HG02588 (cell line): ENCODE measurements at regions not wholly inside any gene's neighbourhood (a gene's known extent, or its start where the extent isn't known, plus 50 kb on each side); places are given as distances from the start of the nearest gene placed in this dataset.
"Not testable (repeated sequence)": the region's sequence is repeated elsewhere in the genome, so short reads cannot be mapped to it uniquely, and the experiment has no call there.

Source experiments
- ATAC-seq: cut with Tn5 transposase; IDR thresholded peaks from one replicate; pipeline ENCODE4 v1.9.1; 2021; ENCODE audit warnings: mild to moderate bottlenecking, moderate library complexity; ENCODE audit not compliant: unreplicated experiment

DNA sequence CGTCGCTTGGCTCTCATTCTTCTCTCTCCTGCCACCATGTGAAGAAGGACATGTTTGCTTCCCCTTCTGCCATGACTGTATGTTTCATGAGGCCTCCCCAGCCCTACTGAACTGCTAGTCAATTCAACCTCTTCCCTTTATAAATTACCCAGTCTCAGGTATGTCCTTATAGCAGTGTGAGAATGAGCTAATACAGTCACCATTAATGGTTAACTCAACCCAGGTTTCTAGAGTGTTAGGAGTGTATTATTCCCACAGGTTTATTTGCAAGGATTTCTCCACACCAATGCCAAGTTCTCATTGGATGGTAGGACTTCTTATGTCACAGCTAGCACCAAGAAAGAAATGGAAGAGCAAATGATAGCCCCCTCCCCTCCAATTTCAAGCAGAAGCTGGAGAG, 71.9 kb downstream of the DYNAP start:
- no peak for ATAC-seq

DNA sequence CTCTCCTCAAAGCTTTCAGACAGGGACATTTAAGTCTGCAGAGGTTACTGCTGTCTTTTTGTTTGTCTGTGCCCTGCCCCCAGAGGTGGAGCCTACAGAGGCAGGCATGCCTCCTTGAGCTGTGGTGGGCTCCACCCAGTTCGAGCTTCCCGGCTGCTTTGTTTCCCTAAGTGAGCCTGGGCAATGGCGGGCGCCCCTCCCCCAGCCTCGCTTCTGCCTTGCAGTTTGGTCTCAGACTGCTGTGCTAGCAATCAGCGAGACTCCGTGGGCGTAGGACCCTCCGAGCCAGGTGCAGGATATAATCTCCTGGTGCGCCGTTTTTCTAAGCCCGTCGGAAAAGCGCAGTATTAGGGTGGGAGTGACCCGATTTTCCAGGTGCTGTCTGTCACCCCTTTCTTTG, 78.7 kb downstream of the DYNAP start:
- ATAC-seq, result not testable (repeated sequence)

DNA sequence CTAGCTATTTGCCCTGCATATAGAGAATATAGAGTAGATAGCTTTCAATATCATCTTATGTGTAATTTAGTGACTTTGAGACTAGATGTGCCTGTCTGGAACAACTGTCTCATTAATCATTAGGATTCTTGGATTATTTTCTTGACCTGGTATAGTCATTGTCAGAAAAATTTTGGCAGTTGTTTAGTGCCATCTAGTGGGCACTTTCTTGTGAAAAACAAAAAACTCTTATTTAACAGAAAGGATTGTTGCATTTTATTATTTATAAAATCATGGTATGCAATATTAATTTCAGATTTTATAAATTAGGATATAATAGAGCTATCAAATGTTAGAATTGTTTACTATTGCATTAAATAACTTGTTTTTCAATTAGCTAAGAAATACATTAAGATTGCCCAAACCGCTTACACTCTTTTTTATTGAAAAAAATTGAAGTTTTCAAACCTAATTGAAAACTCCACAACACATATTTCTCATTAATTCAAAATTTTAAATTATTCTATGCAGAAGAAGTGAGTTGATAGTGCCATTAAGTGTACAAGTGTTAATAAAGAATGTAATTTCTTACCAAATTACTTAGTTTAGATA, 80.3 kb downstream of the DYNAP start:
- ATAC-seq, result no peak

DNA sequence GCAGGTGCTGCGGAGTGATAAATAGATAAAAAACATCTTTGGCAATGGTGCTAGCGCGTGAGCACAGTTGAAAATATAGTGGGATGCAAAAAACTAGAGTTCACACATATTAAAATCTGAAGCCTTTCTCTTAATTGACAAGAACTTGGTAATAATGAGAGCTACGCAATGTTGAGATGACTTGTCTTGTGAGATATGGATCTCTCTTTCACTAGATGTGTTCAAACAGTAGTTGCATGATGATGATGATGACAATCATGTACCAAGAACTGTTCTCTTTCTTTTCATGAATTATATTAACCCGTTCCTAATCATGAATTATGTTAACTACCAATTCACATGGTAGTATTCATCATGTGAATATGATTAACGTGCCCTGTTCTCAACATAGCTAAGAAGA, 81.1 kb downstream of the DYNAP start:
- ATAC-seq, result no peak

DNA sequence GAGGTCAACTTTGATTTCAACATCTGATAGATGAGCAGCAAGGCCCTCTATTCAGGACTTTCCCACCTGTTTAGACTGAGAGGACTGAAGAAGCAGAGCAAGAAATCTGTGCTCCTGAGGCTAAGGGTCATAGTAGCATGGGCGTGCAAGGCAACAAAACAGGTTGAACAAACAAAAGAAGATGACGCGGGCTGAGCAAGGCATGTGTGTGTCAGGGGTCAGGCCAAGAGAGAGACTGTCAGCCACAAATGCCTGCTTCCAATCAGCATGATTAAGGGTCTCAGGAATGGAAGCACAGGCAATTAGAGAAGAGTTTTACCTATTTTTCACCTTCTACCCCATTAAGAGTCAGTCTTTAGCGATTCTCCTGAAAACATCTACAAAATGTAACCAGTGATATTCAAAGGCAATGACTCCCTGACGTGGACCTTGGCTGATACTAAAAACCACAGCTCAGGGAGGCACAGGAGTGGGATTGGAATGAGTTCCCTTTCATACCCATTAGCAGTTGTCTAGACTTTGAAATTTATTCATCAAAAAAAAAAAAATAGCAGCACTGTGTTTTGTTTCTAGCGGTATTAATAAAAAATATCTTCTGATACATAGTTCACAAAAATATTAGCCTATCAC, 81.9 kb downstream of the DYNAP start:
- ATAC-seq, result no peak

DNA sequence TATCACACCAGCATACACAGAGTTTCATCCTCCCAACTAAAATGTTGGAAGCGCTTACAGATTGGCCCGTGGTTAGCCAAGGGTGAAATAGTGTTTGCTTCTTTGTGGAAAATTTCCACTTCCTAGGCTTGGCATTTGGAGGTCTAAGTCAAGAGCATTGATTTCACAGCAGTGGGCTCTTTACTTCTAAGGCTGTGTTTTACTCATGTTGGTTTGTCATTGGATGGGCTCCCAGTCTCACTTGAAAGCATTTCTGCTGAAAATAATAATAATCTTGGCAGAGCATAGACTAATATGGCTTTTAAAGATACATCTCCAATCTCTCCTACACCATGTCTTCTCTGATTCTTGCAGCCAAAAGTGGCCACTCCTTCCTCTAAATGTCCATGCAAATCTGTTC, 82.9 kb downstream of the DYNAP start:
- no peak for ATAC-seq

DNA sequence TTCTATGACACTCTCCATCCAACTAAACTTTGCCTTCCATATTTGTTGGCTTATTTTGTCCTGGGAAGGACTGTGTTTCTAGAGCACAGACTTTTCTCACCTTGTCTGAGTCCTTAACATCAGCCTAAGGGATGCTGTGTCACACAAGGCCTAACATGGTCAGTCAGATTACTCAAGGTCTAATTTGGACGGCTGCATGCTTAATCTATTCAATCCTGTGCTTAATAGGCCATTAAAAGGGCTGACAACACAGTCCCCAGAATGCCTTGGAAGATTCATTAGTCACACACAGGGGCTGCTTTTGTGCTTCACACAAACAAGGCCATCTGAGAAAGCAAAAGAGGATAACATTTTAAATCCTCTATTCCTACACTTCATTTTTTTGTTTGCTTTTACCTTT, 84.0 kb downstream of the DYNAP start:
- no peak for ATAC-seq

DNA sequence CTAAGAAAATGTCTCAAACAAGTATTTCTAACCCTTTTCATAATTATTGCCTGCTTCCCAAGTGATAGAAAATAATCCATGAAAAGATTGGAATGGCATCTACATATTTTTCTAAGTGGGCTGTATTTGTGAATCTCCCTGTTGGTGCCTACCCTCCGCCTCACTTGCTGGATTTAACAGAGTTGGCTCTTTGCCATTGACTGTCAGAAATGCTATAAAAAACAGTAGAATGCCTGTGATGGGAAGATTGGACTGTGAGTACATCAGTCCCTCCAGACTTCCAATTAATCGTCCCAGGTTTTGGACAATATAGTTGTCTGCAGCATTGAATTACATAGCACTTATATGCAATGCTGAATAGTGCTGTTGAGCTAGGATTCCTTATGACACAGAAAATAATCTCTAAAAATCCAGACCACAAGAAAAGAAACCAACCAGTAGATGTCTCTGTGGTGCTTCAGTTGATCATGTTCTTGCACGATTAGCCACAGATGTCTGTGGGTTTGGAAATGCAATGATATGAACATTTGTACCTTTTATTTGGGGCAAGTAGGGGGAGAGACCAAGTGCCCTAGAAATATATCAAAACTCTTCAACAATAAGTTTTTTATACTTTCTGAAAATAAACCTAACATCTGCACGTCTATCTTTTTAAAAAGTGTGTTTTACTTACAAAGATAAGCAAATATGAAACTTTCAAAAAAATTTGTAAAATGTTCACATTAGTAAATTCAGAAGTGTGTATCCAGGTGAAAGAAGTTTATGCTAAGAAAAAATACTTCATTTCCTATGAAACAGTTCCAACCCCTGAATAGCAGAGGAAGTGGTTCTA, 88.5 kb downstream of the DYNAP start:
- ATAC-seq, result peak; percentile 54

DNA sequence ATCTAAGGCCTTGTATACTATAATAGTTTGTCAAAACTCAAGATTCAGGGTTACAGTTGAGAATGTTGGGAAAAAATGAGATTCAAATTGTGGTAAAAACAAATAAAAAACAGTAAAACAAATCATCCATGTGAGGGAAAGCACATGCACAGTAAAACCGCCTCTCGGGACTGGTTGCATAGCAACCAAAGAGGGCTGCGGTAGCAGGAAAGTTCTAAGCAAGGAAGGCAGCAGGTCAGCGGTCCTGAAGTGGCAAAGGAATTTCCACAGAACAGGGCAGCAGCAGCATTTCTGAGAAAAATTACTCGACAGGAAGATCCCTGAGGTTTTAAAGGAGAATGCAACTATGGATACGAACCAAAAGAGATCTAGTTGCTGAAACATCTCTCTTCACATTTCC, 93.7 kb downstream of the DYNAP start:
- ATAC-seq, result no peak

DNA sequence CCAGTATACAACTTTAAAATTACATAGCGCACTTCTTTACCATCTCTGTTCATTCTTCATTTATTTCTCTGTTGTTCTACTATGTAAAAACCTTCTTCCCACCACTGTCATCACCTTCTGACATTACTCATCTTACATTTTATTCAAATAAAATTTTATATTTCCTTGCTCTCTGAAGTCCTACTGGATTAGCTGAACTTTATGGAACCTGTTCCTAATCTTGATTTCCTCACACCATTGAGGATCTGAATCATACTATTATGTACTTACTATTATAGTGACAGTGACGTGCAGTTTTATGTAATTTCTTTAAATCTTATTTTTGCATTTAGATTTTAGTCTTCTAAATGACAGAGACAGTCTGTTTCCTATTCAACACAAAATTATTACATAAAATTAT, 98.3 kb downstream of the DYNAP start:
- no peak for ATAC-seq

DNA sequence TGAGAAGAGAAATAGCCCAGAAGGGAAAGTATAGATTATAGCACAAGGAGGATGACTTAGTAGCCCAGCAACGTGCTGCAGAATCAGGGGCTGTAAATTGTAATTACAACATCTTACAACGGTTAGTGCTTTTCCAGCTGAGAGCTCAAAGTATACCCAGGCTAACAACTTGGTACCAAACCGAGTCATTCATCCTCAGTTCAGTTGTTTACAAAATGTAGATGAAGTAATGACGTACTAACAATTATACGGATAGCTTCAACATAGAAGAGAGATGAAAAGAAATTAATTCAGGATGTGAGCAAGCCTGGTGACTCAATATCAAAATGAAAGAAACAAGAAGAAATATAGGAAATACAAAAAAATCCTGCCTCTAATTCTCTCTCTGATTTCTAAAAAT, 99.2 kb downstream of the DYNAP start:
- no peak for ATAC-seq

DNA sequence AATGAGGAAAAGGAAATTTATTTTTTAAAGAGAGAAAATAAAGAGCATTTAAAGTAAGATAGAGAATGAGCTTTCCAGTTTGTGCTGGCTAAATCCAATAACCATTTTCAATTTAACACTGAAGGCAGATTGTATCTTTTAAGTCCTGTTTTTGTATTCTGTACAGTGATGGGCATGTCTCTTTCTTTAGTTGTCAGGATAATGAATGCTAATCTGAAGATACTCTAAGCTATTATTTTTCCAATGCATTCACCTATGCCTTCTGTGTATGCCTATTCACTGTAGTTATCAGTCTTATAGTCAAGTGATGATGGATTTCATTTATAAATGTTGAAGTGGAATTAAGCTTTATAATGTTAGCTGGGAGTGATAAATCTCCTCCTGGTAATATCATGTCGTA, 101.4 kb downstream of the DYNAP start:
- ATAC-seq, result no peak

DNA sequence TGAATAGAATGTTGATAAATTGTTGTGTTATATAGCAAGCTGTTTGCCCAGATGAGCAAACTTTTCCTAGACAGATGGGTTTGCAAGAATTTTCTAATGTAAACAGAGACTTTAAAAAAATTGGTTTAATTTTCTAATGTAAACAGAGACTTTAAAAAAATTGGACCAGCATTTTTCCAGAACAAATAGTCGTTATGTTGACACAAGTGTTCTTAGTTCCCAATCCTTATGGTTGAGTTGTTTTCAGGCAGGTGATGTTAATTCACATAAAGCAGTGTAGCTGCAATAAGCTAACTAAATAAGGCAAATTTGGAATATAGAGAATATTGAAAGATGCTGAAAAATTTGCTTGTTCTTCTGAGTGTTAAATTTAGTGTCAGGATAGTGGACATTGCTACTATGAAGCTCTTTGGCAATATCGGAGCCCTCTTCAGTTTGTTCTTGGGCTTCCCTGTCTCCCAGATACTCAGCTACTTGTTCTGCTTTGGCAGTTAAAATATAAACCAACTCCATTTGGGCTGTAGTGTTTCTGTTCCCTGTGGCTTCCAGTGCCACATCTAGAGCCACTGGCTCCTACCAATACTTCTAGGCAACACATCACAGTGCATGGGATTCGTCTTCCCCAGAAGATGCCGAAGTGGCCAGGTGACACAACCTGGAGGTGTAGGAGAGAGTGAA, 105.7 kb downstream of the DYNAP start:
- no peak for ATAC-seq

DNA sequence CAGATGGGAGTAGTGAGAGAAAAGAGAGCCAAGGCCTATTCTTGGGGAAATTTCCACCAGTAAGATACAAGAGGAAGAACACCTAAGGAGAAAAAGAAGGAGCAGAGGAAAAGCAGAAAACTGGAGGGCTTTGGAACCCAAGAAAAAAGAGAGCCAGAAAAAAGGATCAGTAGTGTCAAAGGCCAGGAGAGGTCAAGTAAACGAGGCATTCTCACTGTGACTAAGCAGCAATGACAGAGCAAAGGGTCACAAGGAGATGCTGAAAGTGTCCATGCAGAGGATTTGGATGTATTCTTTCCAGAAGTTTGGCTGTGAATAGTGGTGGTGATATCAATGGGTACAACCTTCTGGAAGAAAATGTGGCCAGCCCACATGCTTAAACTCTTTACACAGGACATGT, 109.5 kb downstream of the DYNAP start:
- no peak for ATAC-seq

DNA sequence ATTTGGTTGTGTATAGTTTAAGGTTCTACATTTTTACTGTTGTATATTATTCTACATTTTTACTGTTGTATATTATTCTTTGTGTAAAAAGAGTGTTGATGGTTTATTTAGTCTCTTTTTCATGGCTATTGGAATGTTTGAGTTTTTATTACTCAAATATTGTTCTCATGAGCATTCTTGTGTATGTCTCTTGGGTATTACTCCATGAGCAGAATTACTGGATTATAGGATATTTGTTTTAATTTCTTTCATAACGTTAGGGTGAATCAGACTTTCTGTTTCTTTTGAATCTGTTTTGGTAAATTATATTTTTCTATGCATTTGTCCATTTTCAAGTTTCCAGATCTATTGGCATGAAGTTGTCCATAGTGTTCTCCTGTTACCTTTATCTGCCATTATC, 111.6 kb downstream of the DYNAP start:
- ATAC-seq, result no peak

DNA sequence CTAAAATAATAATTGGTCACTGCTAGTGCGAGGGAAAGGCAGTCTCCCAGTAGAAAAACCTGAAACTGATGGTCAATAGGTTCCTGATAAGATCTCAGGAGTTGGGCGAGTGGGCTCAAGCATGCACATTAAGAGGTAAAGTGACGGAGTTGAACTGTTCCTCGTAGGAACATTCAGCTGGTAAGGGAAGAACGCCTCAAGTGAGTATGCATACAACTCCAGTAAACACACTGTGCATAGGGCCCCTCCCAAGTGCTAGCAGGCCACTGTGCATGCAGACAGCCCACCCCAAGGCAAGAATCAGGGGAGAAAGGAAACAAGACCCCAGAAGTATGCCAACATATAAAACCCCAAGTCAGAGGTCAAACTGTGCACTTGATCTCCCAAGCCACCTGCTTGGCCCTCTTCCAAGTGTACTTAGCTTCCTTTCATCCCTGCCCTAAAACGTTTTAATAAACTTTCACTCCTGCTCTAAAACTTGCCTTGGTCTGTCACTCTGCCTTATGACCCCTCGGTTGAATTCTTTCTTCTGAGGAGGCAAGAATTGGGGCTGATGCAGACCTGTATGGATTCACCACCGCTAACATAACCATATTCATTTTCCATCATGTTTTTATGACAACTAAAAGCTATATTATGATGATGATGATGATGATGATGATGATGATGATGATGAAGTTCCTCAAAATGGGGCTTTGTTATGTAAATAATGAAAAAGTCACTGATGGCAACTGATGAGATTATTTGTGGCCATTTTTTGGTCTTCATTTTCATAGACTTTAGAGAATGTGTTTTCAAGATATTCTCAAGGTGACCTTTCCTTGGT, 118.0 kb upstream of the RAB27B start:
- no peak for ATAC-seq

DNA sequence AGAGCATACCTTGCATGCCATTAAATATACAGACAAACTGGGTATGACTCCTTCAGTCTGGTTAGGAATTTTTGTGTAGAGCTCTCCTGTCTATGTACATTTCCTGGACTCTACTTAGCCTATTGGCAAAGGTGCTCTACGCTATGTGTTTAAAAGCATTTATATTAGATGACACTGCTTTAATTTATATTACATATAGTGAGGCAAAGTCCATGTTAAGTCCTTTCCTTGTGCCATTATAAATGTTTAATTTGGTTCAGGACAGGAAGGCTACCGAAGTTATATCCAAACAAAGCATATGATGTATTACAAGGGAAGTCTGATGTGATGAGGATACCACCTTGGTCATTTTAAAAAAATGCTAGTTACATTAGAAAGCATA, 117.4 kb upstream of the RAB27B start:
- no peak for ATAC-seq

DNA sequence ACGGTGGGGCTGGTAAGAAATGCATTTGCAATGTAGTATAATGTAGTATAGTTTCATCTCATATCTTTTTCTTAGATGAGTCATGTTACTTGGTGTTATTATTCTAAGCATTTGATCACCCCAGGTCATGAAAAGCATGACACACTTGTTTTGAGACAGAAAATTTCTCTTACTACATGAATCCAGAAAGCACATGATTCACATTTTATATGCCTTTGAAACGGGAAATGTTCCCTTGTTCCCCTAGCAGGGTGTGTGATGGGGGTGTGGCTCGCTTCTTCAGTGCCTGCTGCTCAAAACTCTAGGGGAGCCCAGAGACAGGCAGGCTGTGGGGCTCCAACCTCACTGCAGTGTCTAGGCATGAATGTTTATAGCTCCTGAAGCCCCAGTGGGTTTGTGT, 116.0 kb upstream of the RAB27B start:
- ATAC-seq, result no peak

DNA sequence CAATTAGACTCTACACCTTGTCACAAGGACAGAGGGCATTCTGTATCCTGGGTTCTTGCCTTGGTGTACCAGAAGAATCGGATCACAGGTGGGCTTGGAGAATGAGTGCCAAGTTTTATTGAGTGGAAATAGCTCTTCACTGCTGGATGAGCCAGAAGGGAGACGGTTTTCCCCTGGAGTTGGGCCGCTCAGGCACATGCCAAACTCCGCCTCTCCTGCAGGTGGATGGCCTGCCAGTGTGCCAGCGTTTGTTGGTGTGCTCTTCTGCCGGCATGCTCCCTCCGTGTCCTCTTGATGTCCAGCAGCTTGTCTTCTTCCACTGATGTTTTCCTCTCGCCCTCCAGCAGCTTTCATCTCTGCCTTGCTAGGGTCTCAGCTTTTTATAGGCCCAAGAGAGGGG, 115.5 kb upstream of the RAB27B start:
- no peak for ATAC-seq

DNA sequence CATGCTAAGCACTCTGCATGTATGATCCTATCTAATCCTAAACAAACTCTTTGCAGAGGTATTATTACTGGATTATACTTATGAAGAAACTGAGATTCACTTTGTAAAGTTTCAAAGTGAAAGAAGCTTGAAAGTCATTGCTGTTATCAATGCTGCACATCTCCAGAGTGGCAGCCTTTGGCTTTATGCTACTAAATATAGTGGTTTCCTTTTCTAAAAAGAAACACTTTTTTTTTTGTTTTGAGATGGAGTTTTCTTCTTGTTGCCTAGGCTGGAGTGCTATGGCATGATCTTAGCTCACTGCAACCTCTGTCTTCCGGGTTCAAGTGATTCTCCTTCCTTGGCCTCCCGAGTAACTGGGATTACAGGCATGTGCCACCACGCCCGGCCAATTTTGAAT, 114.9 kb upstream of the RAB27B start:
- no peak for ATAC-seq

DNA sequence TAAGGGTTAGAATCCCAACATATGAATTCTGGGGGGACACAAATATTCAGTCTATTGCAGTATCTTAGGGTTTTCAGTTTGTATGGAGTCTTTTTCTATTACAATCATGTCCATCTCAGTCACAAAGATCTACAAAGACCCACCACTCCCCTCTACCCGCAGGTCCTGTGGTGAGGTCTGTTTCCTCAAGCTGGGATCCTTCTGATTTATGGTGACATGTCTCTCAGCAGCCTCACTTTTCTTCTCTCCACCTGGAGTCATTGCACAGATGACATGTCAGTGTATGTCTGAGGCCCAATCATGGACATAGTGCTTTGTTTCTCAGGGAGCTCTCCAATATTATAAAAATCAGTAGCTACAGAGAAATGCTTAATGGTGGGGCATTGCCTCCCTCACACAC, 113.4 kb upstream of the RAB27B start:
- no peak for ATAC-seq
